Gastroesophageal sphincter (tissue), 4 donors: ENCODE measurements at regions not wholly inside any gene's neighbourhood (a gene's known extent, or its start where the extent isn't known, plus 50 kb on each side); places are given as distances from the start of the nearest gene placed in this dataset.

Experiments
- ATAC-seq: fragments of 150-250 bp; one replicate; pipeline ENCODE4 v1.9.1; 2016; ENCODE audit warnings: mild to moderate bottlenecking, moderate library complexity
- H3K27ac ChIP-seq, 4 donors: fragments of 200-600 bp; sonication (generic) in 3 of 4; 1 replicate in 3 of 4; 2 replicates in 1 of 4; pipeline ENCODE4 v1.5.1; 2016 to 2019
- H3K27me3 ChIP-seq: fragments of 200-600 bp; sonication (generic); one replicate; pipeline ENCODE4 v1.5.1; 2019
- H3K36me3 ChIP-seq, 2 donors: fragments of 200-600 bp; sonication (generic); one replicate each; pipeline ENCODE4 v1.5.1; 2019; ENCODE audit warnings: control low read depth in 1 of 2
- H3K4me1 ChIP-seq, 3 donors: fragments of 200-600 bp; sonication (generic); 1 replicate in 2 of 3; 2 replicates in 1 of 3; pipeline ENCODE4 v1.5.1; 2016 to 2019; ENCODE audit warnings: control low read depth in 2 of 3
- H3K4me3 ChIP-seq, 2 donors: fragments of 200-600 bp; sonication (generic); one replicate each; pipeline ENCODE4 v1.5.1; 2019; ENCODE audit warnings: mild to moderate bottlenecking in 1 of 2, moderate library complexity in 1 of 2
- H3K9me3 ChIP-seq, 3 donors: fragments of 200-600 bp; sonication (generic); one replicate each; pipeline ENCODE4 v1.5.1; 2017 to 2019; ENCODE audit warnings: control low read depth in 2 of 3
- CTCF ChIP-seq, 4 experiments: fragments of 200-600 bp in 2 of 4; fragments of 450-650 bp in 2 of 4; sonication (generic) in 1 of 4; IDR thresholded peaks; one replicate each; pipeline ENCODE4 v1.5.1; 2017 to 2019; ENCODE audit warnings: antibody characterized with exemption in 4 of 4, mild to moderate bottlenecking in 2 of 4, moderate library complexity in 2 of 4
- EP300 ChIP-seq: sonication (generic); formaldehyde crosslinking; IDR thresholded peaks from one replicate; pipeline ENCODE4 v1.6.1; 2017; ENCODE audit warnings: antibody characterized with exemption, mild to moderate bottlenecking
- POLR2A ChIP-seq, 2 donors: fragments of 450-650 bp; IDR thresholded peaks; one replicate each; pipeline ENCODE4 v1.6.1; 2017; ENCODE audit warnings: antibody characterized with exemption in 2 of 2, mild to moderate bottlenecking in 2 of 2, moderate library complexity in 1 of 2
- POLR2AphosphoS5 ChIP-seq: sonication (generic); formaldehyde crosslinking; IDR thresholded peaks from one replicate; pipeline ENCODE4 v1.6.1; 2017; ENCODE audit warnings: antibody characterized with exemption
- WGBS, 2 donors: methylation state at CpG; one replicate each; pipeline ENCODE4 v1.1.5; 2018; ENCODE audit warnings: low coverage in 1 of 2; 5-methylcytosine and 5-hydroxymethylcytosine counted together
- small RNA-seq, 4 donors: library from RNA; depleted of rRNA; stranded (forward); fragments of <200 nt; gene quantifications; one replicate each; pipeline ENCODE3, GENCODE V24; 2016

GRCh38 chr2:123971564-123972318 lies 53.3 kb upstream of the CNTNAP5 start:
- 67 to 76% methylated on average over 7 to 8 of the region's 8 CpGs for WGBS, 2 donors

More at GRCh38 chr2:123971564-123972318, 53.3 kb upstream of the CNTNAP5 start:
- no peak for TF ChIP-seq POLR2AphosphoS5
- no peak for TF ChIP-seq CTCF (IDR thresholded peaks at IDR 0.05)
- TF ChIP-seq EP300 = no peak
- TF ChIP-seq POLR2A (IDR thresholded peaks at IDR 0.05) = no peak
- Histone ChIP-seq H3K27me3 (no peaks in the 10 kb centered on the region), H3K9me3 (no peaks in the 10 kb centered on the region), H3K27ac (no peak overlapping the region), H3K4me3 (no peak overlapping the region), H3K36me3 (no peaks in the 10 kb centered on the region), H3K4me1 (no peaks in the 10 kb centered on the region)
- no peak for ATAC-seq

Small RNA genes lying in the stretch of these regions (small RNA-seq; reads per million reads assigned to genes)
- 0 reads per million in 4 donors for gene AC064859.1
